Activated naive CD4-positive, alpha-beta T cell treated with anti-CD3 and anti-CD28 coated beads, Interleukin-2, amount 10 ng/mL, durations not matched to agents 7 days and 5 days (primary cell): ENCODE measurements at regions not wholly inside any gene's neighbourhood (a gene's known extent, or its start where the extent isn't known, plus 50 kb on each side); places are given as distances from the start of the nearest gene placed in this dataset.

ENCODE experiments used
- CTCF ChIA-PET: fragments of 350-600 bp; sonication (Branson Sonifier 250); formaldehyde crosslinking; loops from one replicate; lab custom pipeline; 2021; ENCODE audit warnings: antibody characterized with exemption; lab: Charles Lee
- DNase-seq: peaks from one replicate; pipeline ENCODE4 v3.0.0-alpha.2; 2020
- H3K27ac Mint-ChIP-seq: one replicate; pipeline ENCODE4 v1.8.0; 2021; ENCODE audit warnings: mild to moderate bottlenecking, moderate library complexity, mixed read lengths
- H3K27me3 Mint-ChIP-seq: one replicate; pipeline ENCODE4 v1.8.0; 2021; ENCODE audit warnings: mild to moderate bottlenecking, mixed read lengths
- H3K36me3 Mint-ChIP-seq: one replicate; pipeline ENCODE4 v1.8.0; 2021; ENCODE audit warnings: mixed read lengths
- H3K4me1 Mint-ChIP-seq: one replicate; pipeline ENCODE4 v1.8.0; 2021; ENCODE audit warnings: mixed read lengths
- H3K4me3 Mint-ChIP-seq: one replicate; pipeline ENCODE4 v1.8.0; 2021; ENCODE audit warnings: mild to moderate bottlenecking, moderate library complexity, mixed read lengths
- H3K9me3 Mint-ChIP-seq: one replicate; pipeline ENCODE4 v1.8.0; 2021; ENCODE audit warnings: mixed read lengths

GRCh38 chr6:53408826-53409225 lies 60.1 kb upstream of the ELOVL5 start:
- CTCF ChIA-PET: interaction anchor here (2.6 to 6.8 kb wide), 2 partner anchors 15 to 236 kb away, joined by 6 to 57 read pairs; no protein-coding TSS in a partner anchor
- no peaks in the 10 kb centered on the region for H3K36me3 Mint-ChIP-seq
- H3K27ac Mint-ChIP-seq: no peak overlapping the region
- no peaks in the 10 kb centered on the region for H3K27me3 Mint-ChIP-seq
- no peaks in the 10 kb centered on the region for H3K4me1 Mint-ChIP-seq
- H3K4me3 Mint-ChIP-seq: no peak overlapping the region
- no peak for DNase-seq
- no peaks in the 10 kb centered on the region for H3K9me3 Mint-ChIP-seq

- Mint-ChIP-seq H3K27me3 (no peaks in the 10 kb centered on the region), H3K4me3 (no peak overlapping the region), H3K36me3 (no peaks in the 10 kb centered on the region), H3K27ac (no peak overlapping the region), H3K9me3 (no peaks in the 10 kb centered on the region), H3K4me1 (no peaks in the 10 kb centered on the region)
- DNase-seq: no peak
- CTCF ChIA-PET: interaction anchor here (1.0 to 1.2 kb wide), 2 partner anchors 39 to 226 kb away, joined by 3 read pairs; no protein-coding TSS in a partner anchor
Measured at GRCh38 chr6:53399027-53399344, 50.2 kb upstream of the ELOVL5 start.

GRCh38 chr6:53398247-53399026 lies 49.7 kb upstream of the ELOVL5 start:
- Mint-ChIP-seq H3K27ac (no peak overlapping the region), H3K9me3 (no peaks in the 10 kb centered on the region), H3K36me3 (no peaks in the 10 kb centered on the region), H3K4me3 (no peak overlapping the region), H3K27me3 (no peaks in the 10 kb centered on the region), H3K4me1 (no peaks in the 10 kb centered on the region)
- no peak for DNase-seq
- CTCF ChIA-PET: interaction anchor here (1.2 kb wide), 1 partner anchor 226 kb away, joined by 3 read pairs; no protein-coding TSS in a partner anchor
